ENCODE measurements at regions not wholly inside any gene's neighbourhood (a gene's known extent, or its start where the extent isn't known, plus 50 kb on each side); places are given as distances from the start of the nearest gene placed in this dataset.

DNA sequence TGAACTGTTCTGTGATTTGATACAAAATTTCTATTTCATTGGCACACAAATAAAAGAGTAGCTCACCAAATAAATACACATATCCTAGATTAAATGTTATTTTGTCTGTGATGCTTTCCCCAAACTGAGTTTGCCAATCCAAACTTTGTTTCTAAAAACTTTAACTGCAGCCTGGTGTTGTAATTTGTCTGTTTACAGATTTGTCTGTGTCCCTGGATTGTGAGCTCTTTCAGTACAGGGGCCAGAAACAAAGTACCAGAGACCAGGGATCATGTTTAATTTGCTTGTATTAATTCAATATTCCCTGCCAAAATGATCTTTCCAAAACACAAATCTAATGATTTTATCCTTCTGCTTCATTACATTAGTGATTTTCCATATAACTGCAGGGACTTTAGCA lies 1044.6 kb upstream of the GJE1 start:
- Histone ChIP-seq H3K4me3 (no peak overlapping the region), H3K36me3 (no peaks in the 10 kb centered on the region), H3K27me3 (no peaks in the 10 kb centered on the region), H3K27ac (no peak overlapping the region), H3K9me3 (no peaks in the 10 kb centered on the region), H3K4me1 (no peaks in the 10 kb centered on the region)
- no peak for ATAC-seq
- TF ChIP-seq POLR2AphosphoS5 (IDR thresholded peaks at IDR 0.05) (no peak), POLR2A (IDR thresholded peaks at IDR 0.05) (no peak), EP300 (IDR thresholded peaks at IDR 0.05) (no peak)
- TF ChIP-seq, protein P1, sequence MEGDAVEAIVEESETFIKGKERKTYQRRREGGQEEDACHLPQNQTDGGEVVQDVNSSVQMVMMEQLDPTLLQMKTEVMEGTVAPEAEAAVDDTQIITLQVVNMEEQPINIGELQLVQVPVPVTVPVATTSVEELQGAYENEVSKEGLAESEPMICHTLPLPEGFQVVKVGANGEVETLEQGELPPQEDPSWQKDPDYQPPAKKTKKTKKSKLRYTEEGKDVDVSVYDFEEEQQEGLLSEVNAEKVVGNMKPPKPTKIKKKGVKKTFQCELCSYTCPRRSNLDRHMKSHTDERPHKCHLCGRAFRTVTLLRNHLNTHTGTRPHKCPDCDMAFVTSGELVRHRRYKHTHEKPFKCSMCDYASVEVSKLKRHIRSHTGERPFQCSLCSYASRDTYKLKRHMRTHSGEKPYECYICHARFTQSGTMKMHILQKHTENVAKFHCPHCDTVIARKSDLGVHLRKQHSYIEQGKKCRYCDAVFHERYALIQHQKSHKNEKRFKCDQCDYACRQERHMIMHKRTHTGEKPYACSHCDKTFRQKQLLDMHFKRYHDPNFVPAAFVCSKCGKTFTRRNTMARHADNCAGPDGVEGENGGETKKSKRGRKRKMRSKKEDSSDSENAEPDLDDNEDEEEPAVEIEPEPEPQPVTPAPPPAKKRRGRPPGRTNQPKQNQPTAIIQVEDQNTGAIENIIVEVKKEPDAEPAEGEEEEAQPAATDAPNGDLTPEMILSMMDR (IDR thresholded peaks at IDR 0.05), result no peak

DNA sequence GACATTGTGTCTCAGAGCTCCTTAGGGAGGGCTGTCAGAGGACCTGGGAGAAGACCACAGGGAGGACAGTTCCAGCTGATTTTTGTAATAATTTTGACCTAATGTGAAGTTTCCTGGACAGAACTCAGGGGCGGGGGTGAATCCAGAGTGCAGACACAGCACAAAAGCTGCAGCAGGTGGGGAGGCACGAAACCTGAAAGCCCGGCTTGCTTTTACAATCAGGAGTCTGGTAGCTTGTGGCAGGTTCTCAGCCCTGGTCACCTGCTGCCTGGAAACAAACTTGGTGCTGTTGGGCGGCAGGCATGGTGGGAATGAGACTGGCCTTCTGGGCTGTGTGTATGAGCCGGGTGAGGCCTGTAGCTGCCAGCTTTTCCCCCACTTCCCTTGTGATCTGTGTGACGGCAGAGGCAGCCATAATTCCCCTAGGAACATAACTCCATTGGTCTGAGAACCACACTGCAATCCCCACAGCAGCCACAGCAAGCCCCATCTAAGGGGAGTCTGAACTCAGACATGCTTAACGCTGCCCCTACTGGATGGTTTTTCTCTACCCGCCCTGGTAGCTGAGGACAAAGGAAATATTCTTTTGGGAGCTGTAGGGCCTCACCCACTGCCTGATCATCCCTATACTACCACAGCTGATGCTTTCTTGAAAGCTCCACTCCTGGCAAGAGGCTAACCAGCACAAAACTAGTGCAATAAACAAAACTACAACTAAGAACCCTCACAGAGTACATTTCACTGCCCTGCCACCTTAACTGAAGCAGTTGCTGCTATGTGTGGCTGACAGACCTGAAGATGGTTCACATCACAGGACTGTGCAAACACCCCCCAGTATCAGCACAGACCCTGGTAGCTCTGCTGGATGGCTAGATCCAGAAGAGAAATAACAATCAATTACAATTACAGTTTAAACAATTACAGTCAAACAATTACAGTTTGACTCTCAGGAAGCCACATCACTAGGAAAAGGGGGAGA lies 1055.1 kb upstream of the GJE1 start:
- TF ChIP-seq POLR2AphosphoS5 (IDR thresholded peaks at IDR 0.05), result no peak
- TF ChIP-seq, protein P1 (IDR thresholded peaks at IDR 0.05), result no peak
- no peak for TF ChIP-seq EP300 (IDR thresholded peaks at IDR 0.05)
- no peak for TF ChIP-seq POLR2A (IDR thresholded peaks at IDR 0.05)
- no peaks in the 10 kb centered on the region for H3K36me3 ChIP-seq
- H3K4me1 ChIP-seq, result no peaks in the 10 kb centered on the region
- H3K4me3 ChIP-seq, result no peak overlapping the region
- H3K27ac ChIP-seq, result no peak overlapping the region
- no peak for ATAC-seq
- no peaks in the 10 kb centered on the region for H3K9me3 ChIP-seq
- 77 to 100% methylated on average over 1 to 5 of the region's 8 CpGs for WGBS, 2 donors (ENCODE audit: low coverage in 1 of 2)
- H3K27me3 ChIP-seq, result no peaks in the 10 kb centered on the region

DNA sequence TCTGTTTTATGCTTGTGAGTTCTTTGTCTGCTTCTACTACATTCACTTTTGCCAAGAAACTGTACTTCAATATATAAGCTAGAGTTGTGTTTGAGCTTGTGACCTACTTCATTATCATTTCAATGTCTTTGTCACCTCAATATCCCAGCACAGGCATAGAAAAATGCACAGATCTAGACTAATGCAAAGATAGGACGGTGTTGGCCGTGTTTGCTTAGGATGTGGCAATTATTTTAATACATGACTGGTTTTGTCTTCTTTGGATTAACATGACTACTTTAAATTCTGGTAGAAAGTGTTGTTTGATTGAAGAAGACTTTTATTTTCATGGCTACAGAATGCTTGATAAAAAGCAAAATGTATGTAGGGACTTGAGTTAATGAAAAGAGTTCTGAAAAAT lies 1075.0 kb upstream of the GJE1 start:
- H3K27ac ChIP-seq, result no peak overlapping the region
- H3K4me3 ChIP-seq, result no peak overlapping the region
- H3K27me3 ChIP-seq, result no peaks in the 10 kb centered on the region
- H3K9me3 ChIP-seq, result no peaks in the 10 kb centered on the region
- no peaks in the 10 kb centered on the region for H3K36me3 ChIP-seq
- WGBS, 2 donors (ENCODE audit: low coverage in 1 of 2), result 95% methylated on average over 2 of the region's 2 CpGs
- ATAC-seq, result no peak
- no peaks in the 10 kb centered on the region for H3K4me1 ChIP-seq
- TF ChIP-seq POLR2A (IDR thresholded peaks at IDR 0.05) (no peak), POLR2AphosphoS5 (IDR thresholded peaks at IDR 0.05) (no peak), EP300 (IDR thresholded peaks at IDR 0.05) (no peak)
- TF ChIP-seq, protein P1 (IDR thresholded peaks at IDR 0.05), result no peak

DNA sequence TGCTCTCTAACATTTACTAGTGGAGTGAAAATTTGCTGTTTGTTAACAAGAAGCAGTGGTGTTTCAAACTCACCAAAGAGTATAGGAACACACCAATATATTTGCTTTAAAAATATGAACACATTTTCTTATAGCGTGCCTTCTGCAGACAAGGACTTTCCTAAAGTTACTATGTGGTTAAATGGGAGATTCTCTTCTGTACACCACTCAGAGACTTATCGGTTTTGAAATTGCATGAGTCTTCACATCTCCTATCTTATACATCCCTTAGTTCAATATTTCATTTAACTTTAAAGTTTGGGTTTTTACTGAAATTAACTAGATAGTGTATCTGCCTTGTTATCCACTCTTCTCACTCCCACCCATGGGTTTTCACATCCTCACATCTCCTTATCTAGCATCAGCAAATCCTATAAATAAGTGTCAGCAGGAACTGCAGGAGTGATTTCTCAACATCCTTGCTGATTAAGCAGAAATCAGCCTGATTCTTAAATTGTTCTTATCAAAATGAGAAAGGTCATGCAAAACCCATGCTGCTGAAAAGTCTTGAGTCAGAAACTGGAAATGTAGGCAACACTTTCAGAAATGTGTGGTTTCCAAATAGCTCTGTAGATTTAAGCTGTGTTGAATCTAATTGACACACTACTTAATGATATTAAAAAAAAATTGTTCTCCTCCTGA lies 1075.6 kb upstream of the GJE1 start:
- TF ChIP-seq POLR2A (IDR thresholded peaks at IDR 0.05), result no peak
- TF ChIP-seq EP300 (IDR thresholded peaks at IDR 0.05), result no peak
- no peak for TF ChIP-seq POLR2AphosphoS5 (IDR thresholded peaks at IDR 0.05)
- TF ChIP-seq, protein P1 (IDR thresholded peaks at IDR 0.05), result no peak
- Histone ChIP-seq H3K9me3 (no peaks in the 10 kb centered on the region), H3K27me3 (no peaks in the 10 kb centered on the region), H3K4me1 (no peaks in the 10 kb centered on the region), H3K27ac (no peak overlapping the region), H3K36me3 (no peaks in the 10 kb centered on the region), H3K4me3 (no peak overlapping the region)
- no peak for ATAC-seq
- WGBS, 2 donors (ENCODE audit: low coverage in 1 of 2), result 79 to 90% methylated on average over 2 of the region's 2 CpGs
